Erythroblast (primary cell): ENCODE measurements at regions not wholly inside any gene's neighbourhood (a gene's known extent, or its start where the extent isn't known, plus 50 kb on each side); places are given as distances from the start of the nearest gene placed in this dataset.

ENCODE experiments used
- GATA1 ChIP-seq: IDR thresholded peaks from 2 replicates; pipeline ENCODE4 v1.6.1; 2011; ENCODE audit warnings: low read depth, mild to moderate bottlenecking, control low read depth, low read length, moderate library complexity
- POLR2A ChIP-seq: IDR thresholded peaks from 2 replicates; pipeline ENCODE4 v1.6.1; 2011; ENCODE audit warnings: mild to moderate bottlenecking, low read length

DNA sequence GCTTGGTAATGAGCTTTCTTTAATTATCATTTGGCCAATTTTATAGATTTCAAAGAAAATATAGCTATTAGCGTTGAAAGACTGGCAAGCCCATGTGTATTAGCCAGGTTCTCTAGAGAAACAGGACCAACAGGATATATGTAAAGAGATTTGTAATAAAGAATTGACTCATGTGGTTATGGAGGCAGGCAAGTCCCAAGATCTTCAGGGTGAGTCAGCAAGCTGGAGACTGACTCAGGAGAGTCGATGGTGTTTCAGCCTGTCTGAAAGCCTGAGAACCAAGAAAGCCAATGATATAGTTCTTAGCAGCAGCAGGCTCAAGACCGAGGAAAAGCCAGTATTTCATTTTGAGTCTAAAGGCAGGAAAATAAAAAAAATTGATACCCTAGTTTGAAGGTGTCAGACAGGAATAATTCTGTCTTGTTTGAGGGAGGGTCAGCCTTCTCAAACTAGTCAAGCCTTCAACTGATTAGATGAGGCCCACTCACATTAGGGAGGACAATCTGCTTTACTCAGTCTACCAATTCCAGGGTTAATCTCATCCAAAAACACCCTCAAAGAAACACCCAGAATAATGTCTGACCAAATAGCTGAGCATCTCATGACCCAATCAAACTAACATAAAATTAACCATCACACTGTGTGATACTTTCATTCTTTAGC is 78.3 kb upstream of the CRIM1 start:
- no peak for TF ChIP-seq POLR2A
- TF ChIP-seq GATA1 = no peak
